ENCODE measurements at regions not wholly inside any gene's neighbourhood (a gene's known extent, or its start where the extent isn't known, plus 50 kb on each side); places are given as distances from the start of the nearest gene placed in this dataset.

- Histone ChIP-seq H3K9me2 (ENCODE audit: insufficient read depth) (no peaks in the 10 kb centered on the region), H3F3A (replicated peaks; ENCODE audit: low read depth) (no peaks in the 10 kb centered on the region), H3K27me3 (ENCODE audit: insufficient read depth) (no peaks in the 10 kb centered on the region), H4K20me1 (replicated peaks; ENCODE audit: insufficient read depth) (no peaks in the 10 kb centered on the region), H3K27ac (ENCODE audit: low read depth) (no peak overlapping the region), H3K79me2 (replicated peaks; ENCODE audit: insufficient read depth) (no peaks in the 10 kb centered on the region), H3K4me1 (ENCODE audit: insufficient read depth) (no peaks in the 10 kb centered on the region), H3K36me3 (ENCODE audit: insufficient read depth) (no peaks in the 10 kb centered on the region; the same call in 1 of the 2 replicates), H3K4me2 (no peak overlapping the region), H3K4me3 (no peak overlapping the region), H2AFZ (peak overlapping the region; percentile 21; the same call in 1 of the 2 replicates)
- Mint-ChIP-seq H3K4me1 (no peaks in the 10 kb centered on the region), H3K4me3 (no peak overlapping the region), H3K36me3 (ENCODE audit: low read depth) (no peaks in the 10 kb centered on the region), H3K27ac (peak overlapping the region; percentile 74; the same call in 1 of the 2 replicates), H3K27me3 (ENCODE audit: insufficient read depth, low read depth, poor library complexity) (no peaks in the 10 kb centered on the region), H3K9me3 (no peaks in the 10 kb centered on the region)
- ATAC-seq (no peak), DNase-seq (ENCODE audit: low spot score) (no peak)
- TF ChIP-seq STAT1 (IDR thresholded peaks at IDR 0.05; ENCODE audit: unreplicated experiment) (no peak), ZNF114 (CRISPR knock-in tag; IDR thresholded peaks at IDR 0.05) (no peak), CREB1 (CRISPR knock-in tag; IDR thresholded peaks at IDR 0.05; ENCODE audit: low read depth) (no peak), EZH2 (IDR thresholded peaks at IDR 0.05; ENCODE audit: low read depth, unreplicated experiment) (no peak)
Observed at GRCh38 chr3:148221303-148221702, 476.4 kb upstream of the AGTR1 start.

- Mint-ChIP-seq H3K27ac (no peak overlapping the region), H3K27me3 (ENCODE audit: insufficient read depth, low read depth, poor library complexity) (no peaks in the 10 kb centered on the region), H3K36me3 (ENCODE audit: low read depth) (no peaks in the 10 kb centered on the region), H3K4me3 (no peak overlapping the region), H3K9me3 (no peaks in the 10 kb centered on the region; the same call in 2 of the 3 replicates), H3K4me1 (peaks cover 3% of the 10 kb centered on the region; the same call in 2 of the 3 replicates)
- H3K9me2 ChIP-seq (ENCODE audit: insufficient read depth): no peaks in the 10 kb centered on the region
- no peaks in the 10 kb centered on the region for H3F3A ChIP-seq (replicated peaks; ENCODE audit: low read depth)
- no peak overlapping the region for H3K4me2 ChIP-seq
- TF ChIP-seq EZH2phosphoT487 (IDR thresholded peaks at IDR 0.05; ENCODE audit: unreplicated experiment) (no peak), ZNF331 (CRISPR knock-in tag; IDR thresholded peaks at IDR 0.05; ENCODE audit: low read depth) (no peak), NANOG (IDR thresholded peaks at IDR 0.05; ENCODE audit: borderline replicate concordance) (no peak), CREB1 (CRISPR knock-in tag; IDR thresholded peaks at IDR 0.05; ENCODE audit: low read depth) (no peak), REST (IDR thresholded peaks at IDR 0.05; ENCODE audit: unreplicated experiment) (no peak), JUNB (IDR thresholded peaks at IDR 0.05; ENCODE audit: unreplicated experiment) (no peak)
- no peaks in the 10 kb centered on the region; the same call in 1 of the 2 replicates for H3K36me3 ChIP-seq (ENCODE audit: insufficient read depth)
- no peak overlapping the region for H3K4me3 ChIP-seq
- DNase-seq (ENCODE audit: low spot score) (no peak), ATAC-seq (no peak)
- H4K20me1 ChIP-seq (replicated peaks; ENCODE audit: insufficient read depth): no peaks in the 10 kb centered on the region
- H2AFZ ChIP-seq: no peak overlapping the region
- H3K79me2 ChIP-seq (replicated peaks; ENCODE audit: insufficient read depth): no peaks in the 10 kb centered on the region
- H3K27me3 ChIP-seq (ENCODE audit: insufficient read depth): no peaks in the 10 kb centered on the region
- H3K4me1 ChIP-seq (ENCODE audit: insufficient read depth): no peaks in the 10 kb centered on the region
- H3K27ac ChIP-seq (ENCODE audit: low read depth): no peak overlapping the region
Observed at GRCh38 chr3:148223266-148223665, 474.4 kb upstream of the AGTR1 start.

Measured in GM23338 (cell line).